SK-N-SH (cell line): ENCODE measurements at regions not wholly inside any gene's neighbourhood (a gene's known extent, or its start where the extent isn't known, plus 50 kb on each side); places are given as distances from the start of the nearest gene placed in this dataset.

Experiments
- CTCF ChIA-PET: fragments of 300-600, 350-600 bp; formaldehyde crosslinking; extraction: SDS; loops from one replicate; lab custom pipeline; 2021; lab: Yijun Ruan, JAX
- POLR2A ChIA-PET: fragments of 350-600 bp; sonication (Branson Sonifier 250); formaldehyde crosslinking; extraction: SDS; loops from one replicate; lab custom pipeline; 2020; ENCODE audit warnings: antibody characterized with exemption, inconsistent platforms; lab: Yijun Ruan, JAX
- DNase-seq: peaks from one replicate; pipeline ENCODE4 v3.0.0; 2012
- H2AFZ ChIP-seq: fragments of 200-600 bp; sonication (generic); 2 replicates; pipeline ENCODE4 v1.8.1; 2016; ENCODE audit warnings: antibody characterized with exemption, mild to moderate bottlenecking, low read depth
- H3F3A ChIP-seq: fragments of 200-600 bp; sonication (generic); replicated peaks from 2 replicates; pipeline ENCODE3; 2016; ENCODE audit warnings: antibody characterized with exemption, mild to moderate bottlenecking; ENCODE audit not compliant: insufficient read depth
- H3K27ac ChIP-seq, 2 experiments: fragments of 200-500 bp in 1 of 2; fragments of 200-600 bp in 1 of 2; sonication (Bioruptor generic) in 1 of 2; sonication (generic), shearing (Covaris generic) in 1 of 2; 2 replicates each; pipeline versions ENCODE4 v1.5.1 to v1.6.1; 2014 to 2016; ENCODE audit warnings: low read depth in 2 of 2, inconsistent platforms in 1 of 2, low read length in 1 of 2, mild to moderate bottlenecking in 1 of 2, mixed read lengths in 1 of 2
- H3K27me3 ChIP-seq: fragments of 200-600 bp; sonication (generic), shearing (Covaris generic); 2 replicates; pipeline ENCODE4 v1.6.1; 2016; ENCODE audit warnings: mixed run types; ENCODE audit not compliant: insufficient read depth
- H3K36me3 ChIP-seq, 2 experiments: fragments of 200-500 bp in 1 of 2; fragments of 200-600 bp in 1 of 2; sonication (Bioruptor generic) in 1 of 2; sonication (generic) in 1 of 2; replicated peaks in 1 of 2; 2 replicates each; pipeline versions ENCODE3 to v1.5.1; 2014 to 2016; ENCODE audit warnings: low read length in 1 of 2, mild to moderate bottlenecking in 1 of 2; ENCODE audit not compliant: insufficient read depth in 2 of 2, control insufficient read depth in 1 of 2
- H3K4me1 ChIP-seq, 2 experiments: fragments of 200-500 bp in 1 of 2; fragments of 200-600 bp in 1 of 2; sonication (Bioruptor generic) in 1 of 2; sonication (generic), shearing (Covaris generic) in 1 of 2; 2 replicates each; pipeline versions ENCODE4 v1.5.1 to v1.6.1; 2014 to 2016; ENCODE audit warnings: low read depth in 1 of 2, low read length in 1 of 2, mixed run types in 1 of 2; ENCODE audit not compliant: insufficient read depth in 2 of 2, control insufficient read depth in 1 of 2
- H3K4me2 ChIP-seq: fragments of 200-600 bp; sonication (generic), shearing (Covaris generic); 2 replicates; pipeline ENCODE4 v1.6.1; 2017; ENCODE audit warnings: mixed run types
- H3K4me3 ChIP-seq, 2 experiments: fragments of 200-500 bp in 1 of 2; fragments of 200-600 bp in 1 of 2; sonication (Bioruptor generic) in 1 of 2; sonication (generic), shearing (Covaris generic) in 1 of 2; 2 replicates each; pipeline versions ENCODE4 v1.5.1 to v1.8.1; 2014 to 2016; ENCODE audit warnings: low read depth in 2 of 2, inconsistent platforms in 1 of 2, low read length in 1 of 2, mild to moderate bottlenecking in 1 of 2, mixed read lengths in 1 of 2, moderate library complexity in 1 of 2
- H3K79me2 ChIP-seq: fragments of 200-600 bp; sonication (generic); 2 replicates; pipeline ENCODE4 v1.8.1; 2017; ENCODE audit warnings: mild to moderate bottlenecking; ENCODE audit not compliant: insufficient read depth
- H3K9ac ChIP-seq: fragments of 200-600 bp; sonication (generic); 2 replicates; pipeline ENCODE4 v1.6.1; 2017; ENCODE audit warnings: mixed run types
- H3K9me2 ChIP-seq: fragments of 200-600 bp; sonication (generic); 2 replicates; pipeline ENCODE4 v1.6.1; 2017; ENCODE audit warnings: mixed run types
- H3K9me3 ChIP-seq: fragments of 200-600 bp; sonication (generic); 2 replicates; pipeline ENCODE4 v1.6.1; 2017; ENCODE audit warnings: mixed run types, mild to moderate bottlenecking, moderate library complexity
- H4K20me1 ChIP-seq: fragments of 200-600 bp; sonication (generic); 2 replicates; pipeline ENCODE4 v1.6.1; 2017; ENCODE audit warnings: mild to moderate bottlenecking, mixed run types; ENCODE audit not compliant: insufficient read depth
- EP300 ChIP-seq, 2 experiments: IDR thresholded peaks; 2 replicates each; pipeline versions ENCODE4 v1.4.0 to v1.6.1; 2012; ENCODE audit warnings: borderline replicate concordance in 1 of 2, low read depth in 1 of 2, low read length in 1 of 2
- FOSL2 ChIP-seq: IDR thresholded peaks from 2 replicates; pipeline ENCODE4 v1.4.0; 2012; ENCODE audit warnings: low read depth, mild to moderate bottlenecking, moderate library complexity, borderline replicate concordance
- FOXJ3 ChIP-seq: sonication (generic); formaldehyde crosslinking; IDR thresholded peaks from 2 replicates; pipeline ENCODE4 v1.5.1; 2020; ENCODE audit warnings: mild to moderate bottlenecking, missing genetic modification reagents
- FOXM1 ChIP-seq: IDR thresholded peaks from 2 replicates; pipeline ENCODE4 v1.4.0; 2012; ENCODE audit warnings: low read depth, mild to moderate bottlenecking
- GABPA ChIP-seq: IDR thresholded peaks from 2 replicates; pipeline ENCODE4 v1.4.0; 2012; ENCODE audit warnings: low read depth, mild to moderate bottlenecking
- IRF3 ChIP-seq: fragments of 150-350 bp; IDR thresholded peaks from 2 replicates; pipeline ENCODE4 v1.6.1; 2016; ENCODE audit warnings: mild to moderate bottlenecking, low read depth, low read length
- MAX ChIP-seq: IDR thresholded peaks from 2 replicates; pipeline ENCODE4 v1.4.0; 2012; ENCODE audit warnings: low read depth
- NFIC ChIP-seq: IDR thresholded peaks from 2 replicates; pipeline ENCODE4 v1.4.0; 2012; ENCODE audit warnings: borderline replicate concordance
- NRF1 ChIP-seq: IDR thresholded peaks from 2 replicates; pipeline ENCODE4 v1.6.1; 2012; ENCODE audit warnings: low read depth, mild to moderate bottlenecking, low read length
- POLR2AphosphoS5 ChIP-seq: IDR thresholded peaks from 2 replicates; pipeline ENCODE4 v1.6.1; 2012; ENCODE audit warnings: low read depth, low read length
- RAD21 ChIP-seq: IDR thresholded peaks from 2 replicates; pipeline ENCODE4 v1.6.1; 2012; ENCODE audit warnings: mild to moderate bottlenecking, low read length
- TCF12 ChIP-seq: IDR thresholded peaks from 2 replicates; pipeline ENCODE4 v1.4.0; 2012
- USF2 ChIP-seq: fragments of 150-350 bp; IDR thresholded peaks from 2 replicates; pipeline ENCODE4 v1.6.1; 2017; ENCODE audit warnings: antibody characterized with exemption, low read length, low read depth, borderline replicate concordance
- YY1 ChIP-seq: IDR thresholded peaks from 2 replicates; pipeline ENCODE4 v1.4.0; 2012; ENCODE audit warnings: low read depth, mild to moderate bottlenecking
- WGBS: methylation state at CpG from one replicate; pipeline ENCODE4 v1.1.6; 2017; ENCODE audit warnings: low lambda C conversion rate; 5-methylcytosine and 5-hydroxymethylcytosine counted together
- TF ChIP-seq, protein P1 (sequence below): IDR thresholded peaks from 2 replicates; pipeline ENCODE4 v1.4.0; 2012; ENCODE audit warnings: low read depth, borderline replicate concordance
- TF ChIP-seq, protein P2 (sequence below): IDR thresholded peaks from 2 replicates; pipeline ENCODE4 v1.6.1; 2012; ENCODE audit warnings: mild to moderate bottlenecking, low read depth, low read length, moderate library complexity

DNA sequence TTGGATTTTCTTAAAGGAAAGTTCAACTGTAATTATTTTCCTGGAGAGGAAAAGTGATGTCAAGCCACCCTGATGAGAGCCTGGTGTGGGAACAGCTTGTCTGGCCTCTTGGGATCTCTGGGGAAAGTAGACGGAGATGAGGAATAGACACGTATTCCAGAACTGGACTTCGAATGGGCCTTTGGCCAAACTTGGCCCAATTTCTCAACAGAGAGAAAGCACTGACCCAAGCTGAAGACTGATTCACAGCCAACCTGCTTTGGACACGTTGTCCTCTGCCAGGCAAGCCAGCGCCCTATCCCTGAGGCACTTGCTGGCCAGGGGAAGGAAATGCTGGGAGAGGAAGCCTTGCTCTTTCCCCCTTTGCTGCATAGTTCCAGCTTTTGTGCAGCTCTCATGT, 70.8 kb upstream of the CTAGE1 start (continued):
- TF ChIP-seq, protein P1, sequence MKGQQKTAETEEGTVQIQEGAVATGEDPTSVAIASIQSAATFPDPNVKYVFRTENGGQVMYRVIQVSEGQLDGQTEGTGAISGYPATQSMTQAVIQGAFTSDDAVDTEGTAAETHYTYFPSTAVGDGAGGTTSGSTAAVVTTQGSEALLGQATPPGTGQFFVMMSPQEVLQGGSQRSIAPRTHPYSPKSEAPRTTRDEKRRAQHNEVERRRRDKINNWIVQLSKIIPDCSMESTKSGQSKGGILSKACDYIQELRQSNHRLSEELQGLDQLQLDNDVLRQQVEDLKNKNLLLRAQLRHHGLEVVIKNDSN = no peak
- no peak for TF ChIP-seq IRF3
- no peak for TF ChIP-seq NFIC
- TF ChIP-seq NRF1 = no peak
- TF ChIP-seq MAX = no peak
- no peak for TF ChIP-seq RAD21
- TF ChIP-seq TCF12 = no peak
- no peak for TF ChIP-seq FOSL2

DNA sequence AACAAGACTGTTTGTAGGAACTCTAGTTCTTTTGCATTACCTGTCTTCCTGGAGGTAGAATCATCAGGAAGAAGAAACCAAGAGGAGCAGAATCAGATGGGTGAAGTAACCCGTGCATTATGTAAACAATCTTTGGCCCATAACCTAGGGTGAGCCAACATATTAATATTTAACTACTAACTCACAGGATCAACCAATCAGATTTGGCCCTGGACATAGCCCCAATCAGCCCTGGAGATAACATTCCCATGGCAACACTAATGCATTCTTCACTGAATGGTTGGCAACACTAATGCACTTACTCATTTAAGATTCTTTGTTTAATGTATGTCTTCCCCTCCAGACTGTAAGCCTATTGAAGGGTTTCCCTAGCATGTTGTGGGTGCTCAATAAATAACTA, 72.0 kb upstream of the CTAGE1 start:
- no peak overlapping the region for H2AFZ ChIP-seq
- no peaks in the 10 kb centered on the region for H3K79me2 ChIP-seq
- no peak overlapping the region for H3K27ac ChIP-seq
- H3K36me3 ChIP-seq = no peaks in the 10 kb centered on the region
- no peak overlapping the region for H3K4me3 ChIP-seq
- no peaks in the 10 kb centered on the region for H4K20me1 ChIP-seq
- 0% methylated on average over 1 of the region's 1 CpG for WGBS
- TF ChIP-seq NRF1 (no peak), EP300 (IDR thresholded peaks at IDR 0.05; ENCODE audit: borderline replicate concordance in 1 of 2, low read depth in 1 of 2, low read length in 1 of 2) (no peak), FOXM1 (no peak), USF2 (no peak), YY1 (no peak), GABPA (no peak), POLR2AphosphoS5 (no peak), FOXJ3 (CRISPR knock-in tag) (no peak), TCF12 (no peak), RAD21 (no peak)
- TF ChIP-seq, protein P2, sequence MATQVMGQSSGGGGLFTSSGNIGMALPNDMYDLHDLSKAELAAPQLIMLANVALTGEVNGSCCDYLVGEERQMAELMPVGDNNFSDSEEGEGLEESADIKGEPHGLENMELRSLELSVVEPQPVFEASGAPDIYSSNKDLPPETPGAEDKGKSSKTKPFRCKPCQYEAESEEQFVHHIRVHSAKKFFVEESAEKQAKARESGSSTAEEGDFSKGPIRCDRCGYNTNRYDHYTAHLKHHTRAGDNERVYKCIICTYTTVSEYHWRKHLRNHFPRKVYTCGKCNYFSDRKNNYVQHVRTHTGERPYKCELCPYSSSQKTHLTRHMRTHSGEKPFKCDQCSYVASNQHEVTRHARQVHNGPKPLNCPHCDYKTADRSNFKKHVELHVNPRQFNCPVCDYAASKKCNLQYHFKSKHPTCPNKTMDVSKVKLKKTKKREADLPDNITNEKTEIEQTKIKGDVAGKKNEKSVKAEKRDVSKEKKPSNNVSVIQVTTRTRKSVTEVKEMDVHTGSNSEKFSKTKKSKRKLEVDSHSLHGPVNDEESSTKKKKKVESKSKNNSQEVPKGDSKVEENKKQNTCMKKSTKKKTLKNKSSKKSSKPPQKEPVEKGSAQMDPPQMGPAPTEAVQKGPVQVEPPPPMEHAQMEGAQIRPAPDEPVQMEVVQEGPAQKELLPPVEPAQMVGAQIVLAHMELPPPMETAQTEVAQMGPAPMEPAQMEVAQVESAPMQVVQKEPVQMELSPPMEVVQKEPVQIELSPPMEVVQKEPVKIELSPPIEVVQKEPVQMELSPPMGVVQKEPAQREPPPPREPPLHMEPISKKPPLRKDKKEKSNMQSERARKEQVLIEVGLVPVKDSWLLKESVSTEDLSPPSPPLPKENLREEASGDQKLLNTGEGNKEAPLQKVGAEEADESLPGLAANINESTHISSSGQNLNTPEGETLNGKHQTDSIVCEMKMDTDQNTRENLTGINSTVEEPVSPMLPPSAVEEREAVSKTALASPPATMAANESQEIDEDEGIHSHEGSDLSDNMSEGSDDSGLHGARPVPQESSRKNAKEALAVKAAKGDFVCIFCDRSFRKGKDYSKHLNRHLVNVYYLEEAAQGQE = no peak
- H3K9me2 ChIP-seq = 0 out of 2 replicates have a peak, but pooled peaks cover 2% of the 10 kb centered on the region
- H3K27me3 ChIP-seq = no peaks in the 10 kb centered on the region; the same call in 1 of the 2 replicates
- DNase-seq = no peak
- no peaks in the 10 kb centered on the region for H3F3A ChIP-seq
- POLR2A ChIA-PET = no interaction called here
- H3K9ac ChIP-seq = no peak overlapping the region
- H3K4me1 ChIP-seq = no peaks in the 10 kb centered on the region
- no peaks in the 10 kb centered on the region for H3K9me3 ChIP-seq
- CTCF ChIA-PET = no interaction called here
- H3K4me2 ChIP-seq = no peak overlapping the region
